ENCODE measurements at regions not wholly inside any gene's neighbourhood (a gene's known extent, or its start where the extent isn't known, plus 50 kb on each side); places are given as distances from the start of the nearest gene placed in this dataset.

- no peak for DNase-seq
- Histone ChIP-seq H3K4me1 (no peaks in the 10 kb centered on the region), H3K4me3 (no peak overlapping the region), H3K27ac (no peak overlapping the region), H3K27me3 (no peaks in the 10 kb centered on the region), H3K36me3 (no peaks in the 10 kb centered on the region), H3K9me3 (no peaks in the 10 kb centered on the region)
- no peak for TF ChIP-seq CTCF (IDR thresholded peaks at IDR 0.05)
- intact Hi-C loops (cut with DNase I; ENCODE audit: low total_unique reads) = no loop called here
Observed at GRCh38 chr16:64499211-64499610, 622.7 kb downstream of the CDH11 start.

GRCh38 chr16:64498363-64498762 is 623.5 kb downstream of the CDH11 start:
- H3K9me3 ChIP-seq = no peaks in the 10 kb centered on the region
- no peaks in the 10 kb centered on the region for H3K36me3 ChIP-seq
- TF ChIP-seq CTCF (IDR thresholded peaks at IDR 0.05) = no peak
- H3K4me3 ChIP-seq = no peak overlapping the region
- no peaks in the 10 kb centered on the region for H3K27me3 ChIP-seq
- no peaks in the 10 kb centered on the region for H3K4me1 ChIP-seq
- no peak overlapping the region for H3K27ac ChIP-seq
- no peak for DNase-seq
- intact Hi-C loops (cut with DNase I; ENCODE audit: low total_unique reads) = no loop called here

- DNase-seq = no peak
- Histone ChIP-seq H3K9me3 (no peaks in the 10 kb centered on the region), H3K36me3 (no peaks in the 10 kb centered on the region), H3K27ac (no peak overlapping the region), H3K27me3 (no peaks in the 10 kb centered on the region), H3K4me1 (no peaks in the 10 kb centered on the region), H3K4me3 (no peak overlapping the region)
- intact Hi-C loops (cut with DNase I; ENCODE audit: low total_unique reads) = no loop called here
- no peak for TF ChIP-seq CTCF (IDR thresholded peaks at IDR 0.05)
Observed at GRCh38 chr16:64493709-64494108, 628.2 kb downstream of the CDH11 start.

- no peak for TF ChIP-seq CTCF (IDR thresholded peaks at IDR 0.05)
- no peaks in the 10 kb centered on the region for H3K27me3 ChIP-seq
- H3K27ac ChIP-seq = no peak overlapping the region
- H3K36me3 ChIP-seq = no peaks in the 10 kb centered on the region
- no peaks in the 10 kb centered on the region for H3K4me1 ChIP-seq
- no peak for DNase-seq
- H3K9me3 ChIP-seq = no peaks in the 10 kb centered on the region
- H3K4me3 ChIP-seq = no peak overlapping the region
- intact Hi-C loops (cut with DNase I; ENCODE audit: low total_unique reads) = no loop called here
Observed at GRCh38 chr16:64489449-64489848, 632.4 kb downstream of the CDH11 start.

GRCh38 chr16:64486561-64486960 is 635.3 kb downstream of the CDH11 start:
- TF ChIP-seq CTCF (IDR thresholded peaks at IDR 0.05) = no peak
- DNase-seq = no peak
- intact Hi-C loops (cut with DNase I; ENCODE audit: low total_unique reads) = no loop called here
- no peaks in the 10 kb centered on the region for H3K9me3 ChIP-seq
- no peaks in the 10 kb centered on the region for H3K36me3 ChIP-seq
- no peaks in the 10 kb centered on the region for H3K27me3 ChIP-seq
- H3K4me3 ChIP-seq = no peak overlapping the region
- H3K27ac ChIP-seq = no peak overlapping the region
- H3K4me1 ChIP-seq = no peaks in the 10 kb centered on the region

GRCh38 chr16:64481497-64481896 is 640.4 kb downstream of the CDH11 start:
- H3K4me3 ChIP-seq = no peak overlapping the region
- H3K9me3 ChIP-seq = no peaks in the 10 kb centered on the region
- TF ChIP-seq CTCF (IDR thresholded peaks at IDR 0.05) = no peak
- no peaks in the 10 kb centered on the region for H3K36me3 ChIP-seq
- peaks cover 0 to 28% (median 12%) of the 10 kb centered on the region in 4 donors for H3K4me1 ChIP-seq
- H3K27me3 ChIP-seq = no peaks in the 10 kb centered on the region
- DNase-seq = no peak
- H3K27ac ChIP-seq = no peak overlapping the region
- intact Hi-C loops (cut with DNase I; ENCODE audit: low total_unique reads) = no loop called here

Measured in tibial artery (tissue), 4 donors.